Astrocyte of the cerebellum (primary cell): ENCODE measurements at regions not wholly inside any gene's neighbourhood (a gene's known extent, or its start where the extent isn't known, plus 50 kb on each side); places are given as distances from the start of the nearest gene placed in this dataset.
"Not testable (repeated sequence)": the region's sequence is repeated elsewhere in the genome, so short reads cannot be mapped to it uniquely, and the experiment has no call there.

Experiments
- DNase-seq: peaks from one replicate; pipeline ENCODE4 v3.0.0-alpha.2; 2011; ENCODE audit warnings: low read depth
- H3K4me3 ChIP-seq: 2 replicates; pipeline ENCODE4 v1.5.1; 2011; ENCODE audit warnings: mild to moderate bottlenecking, low read depth, low read length, moderate library complexity
- CTCF ChIP-seq: IDR thresholded peaks from 2 replicates; pipeline ENCODE4 v1.5.1; 2012; ENCODE audit warnings: low read length, low read depth, moderate library complexity, mild to moderate bottlenecking; ENCODE audit errors: missing control alignments
- in situ Hi-C: cut with HindIII; loops from 2 replicates; pipeline ENCODE4 v1.10.0; 2017; ENCODE audit warnings: low sequenced_read_pairs

DNA sequence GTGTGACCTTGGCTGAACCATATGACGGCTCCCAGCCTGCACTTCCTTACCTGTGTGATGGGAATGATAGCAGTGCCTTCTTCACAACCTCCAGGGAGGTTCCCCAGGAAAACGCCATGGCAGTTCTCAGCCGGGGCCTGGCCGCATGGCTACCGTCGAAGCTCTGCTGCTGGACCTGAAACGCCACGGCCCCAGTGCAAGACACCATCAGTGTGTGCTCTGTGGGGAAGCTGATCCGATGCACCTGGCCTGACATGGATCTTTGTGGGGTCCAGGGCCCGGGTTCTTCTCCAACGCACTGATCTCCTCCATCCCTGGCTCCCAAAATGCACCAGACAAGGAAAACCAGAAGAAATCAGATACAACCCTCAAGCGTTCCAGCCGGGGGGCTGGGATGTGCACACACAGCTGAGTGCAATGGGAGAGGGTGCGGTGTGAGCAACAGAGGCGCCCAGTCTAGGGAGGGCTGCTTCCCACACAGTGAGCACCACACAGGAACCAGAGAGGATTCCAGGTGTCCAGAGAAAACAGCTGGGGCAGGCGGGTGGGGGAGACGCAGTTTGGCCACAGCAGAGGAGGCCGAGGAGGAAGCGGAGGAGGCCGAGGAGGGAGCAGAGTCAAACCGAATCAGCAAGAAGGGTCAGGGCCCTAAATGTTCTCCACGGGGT, 54.3 kb upstream of the ZNF469 start:
- no peak for TF ChIP-seq CTCF
- DNase-seq = no peak
- in situ Hi-C loops = no loop called here
- no peak overlapping the region for H3K4me3 ChIP-seq

GRCh38 chr16:88329726-88330700, 52.7 kb upstream of the ZNF469 start:
- H3K4me3 ChIP-seq = no peak overlapping the region
- in situ Hi-C loops = no loop called here
- DNase-seq = no peak
- TF ChIP-seq CTCF = no peak

DNA sequence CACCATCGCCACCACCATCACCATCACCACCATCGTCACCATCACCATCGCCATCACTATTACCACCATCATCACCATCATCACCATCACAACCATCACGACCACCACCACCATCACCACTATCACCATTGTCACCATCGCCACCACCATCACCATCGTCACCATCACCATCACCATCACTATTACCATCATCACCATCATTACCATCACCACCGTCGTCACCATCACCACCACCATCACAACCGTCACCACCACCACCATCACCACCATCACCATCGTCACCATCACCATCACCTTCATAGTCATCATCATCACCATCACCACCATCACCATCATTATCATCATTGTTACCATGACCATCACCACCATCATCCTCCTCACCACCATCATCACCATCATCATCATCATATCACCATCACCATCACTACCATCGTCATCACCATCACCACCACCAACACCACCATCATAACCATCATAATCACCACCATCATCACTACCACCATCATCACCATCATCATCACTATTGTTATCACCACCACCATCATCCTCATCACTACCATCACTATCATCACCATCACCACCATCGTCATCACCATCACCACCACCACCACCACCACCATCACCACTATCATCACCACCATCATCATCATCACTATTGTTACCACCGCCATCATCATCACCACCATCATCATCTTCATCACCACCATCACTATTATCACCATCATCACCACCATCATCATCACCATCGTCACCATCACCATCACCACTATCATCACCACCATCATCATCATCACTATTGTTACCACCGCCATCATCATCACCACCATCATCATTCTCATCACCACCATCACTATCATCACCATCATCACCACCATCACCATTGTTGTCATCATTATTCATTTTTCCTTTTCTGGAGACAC, 51.5 kb upstream of the ZNF469 start:
- no peak overlapping the region for H3K4me3 ChIP-seq
- DNase-seq = no peak
- in situ Hi-C loops = no loop called here
- no peak for TF ChIP-seq CTCF

- H3K4me3 ChIP-seq = no peak overlapping the region
- no peak for TF ChIP-seq CTCF
- DNase-seq = peak; percentile 100
- in situ Hi-C loops = no loop called here
These were observed 50.5 kb upstream of the ZNF469 start for GRCh38 chr16:88331989-88332920.

DNA sequence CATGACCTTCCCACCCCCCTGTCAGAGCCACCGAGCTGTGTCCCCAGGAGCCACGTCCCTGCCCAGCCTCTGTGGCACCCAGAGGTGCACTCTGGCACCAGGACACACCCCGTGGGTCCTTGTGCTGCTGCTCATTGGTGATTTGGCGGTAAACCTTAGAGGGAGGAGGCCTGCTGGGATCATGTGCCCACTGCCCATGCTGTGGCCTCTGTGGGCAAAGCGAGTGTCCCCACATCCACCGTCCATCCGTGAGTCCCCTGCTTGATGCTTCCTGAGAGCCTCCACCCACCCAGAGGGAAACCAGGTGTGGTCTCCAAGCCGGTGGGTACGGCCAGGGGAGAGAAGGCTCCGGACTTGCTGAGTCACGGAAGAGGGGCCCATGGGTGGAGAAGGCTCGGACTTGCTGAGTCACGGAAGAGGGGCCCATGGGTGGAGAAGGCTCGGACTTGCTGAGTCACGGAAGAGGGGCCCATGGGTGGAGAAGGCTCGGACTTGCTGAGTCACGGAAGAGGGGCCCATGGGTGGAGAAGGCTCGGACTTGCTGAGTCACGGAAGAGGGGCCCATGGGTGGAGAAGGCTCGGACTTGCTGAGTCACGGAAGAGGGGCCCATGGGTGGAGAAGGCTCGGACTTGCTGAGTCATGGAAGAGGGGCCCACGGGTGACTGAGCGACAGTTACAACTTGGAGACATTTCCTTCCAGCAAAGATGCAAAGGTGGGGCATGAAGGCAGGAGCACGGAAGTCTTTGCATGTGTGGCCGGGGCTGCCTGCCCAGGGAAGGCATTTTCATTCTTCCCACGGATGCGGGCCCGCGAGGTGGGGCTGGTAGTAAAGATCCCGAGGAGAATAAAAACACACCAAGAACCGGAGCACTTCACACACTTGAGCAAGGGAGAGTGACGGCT, 49.6 kb upstream of the ZNF469 start:
- in situ Hi-C loops, DNase-seq, H3K4me3 ChIP-seq: not testable (repeated sequence)
